H1 (cell line): ENCODE measurements at regions not wholly inside any gene's neighbourhood (a gene's known extent, or its start where the extent isn't known, plus 50 kb on each side); places are given as distances from the start of the nearest gene placed in this dataset.

Source experiments
- CTCF ChIA-PET: fragments of 300-600 bp; sonication (Branson Sonifier 250); formaldehyde crosslinking; loops from one replicate; lab custom pipeline; 2021; ENCODE audit not compliant: partially characterized antibody; lab: Charles Lee
- POLR2A ChIA-PET: fragments of 300-600 bp; sonication (Branson Sonifier 250); formaldehyde crosslinking; loops from one replicate; lab custom pipeline; 2021; ENCODE audit warnings: inconsistent platforms; ENCODE audit not compliant: partially characterized antibody; lab: Charles Lee
- DNase-seq, 2 experiments: peaks; one replicate each; pipeline versions ENCODE4 v3.0.0 to v3.0.0-alpha.2; 2010 to 2022; ENCODE audit warnings: low spot score in 2 of 2, low read depth in 1 of 2, mixed read lengths in 1 of 2
- FAIRE-seq: peaks from 2 replicates; lab custom pipeline; 2011; peaks lifted over from hg19 to GRCh38; lab: Jason Lieb, UNC
- H2AFZ ChIP-seq: 2 replicates; pipeline ENCODE4 v1.8.1; 2012; ENCODE audit warnings: low read length, inconsistent platforms
- H2AK5ac ChIP-seq: 2 replicates; pipeline ENCODE4 v1.6.1; 2013; ENCODE audit warnings: low read depth, low read length
- H2BK120ac ChIP-seq: replicated peaks from 2 replicates; pipeline ENCODE3; 2013; ENCODE audit warnings: low read depth, low read length, inconsistent platforms
- H2BK12ac ChIP-seq: 2 replicates; pipeline ENCODE4 v1.6.1; 2013; ENCODE audit warnings: low read depth, low read length
- H2BK15ac ChIP-seq: 2 replicates; pipeline ENCODE4 v1.6.1; 2013; ENCODE audit warnings: low read length
- H2BK20ac ChIP-seq: 2 replicates; pipeline ENCODE4 v1.6.1; 2013; ENCODE audit warnings: low read length
- H2BK5ac ChIP-seq: 2 replicates; pipeline ENCODE4 v1.6.1; 2013; ENCODE audit warnings: low read depth, low read length
- H3K14ac ChIP-seq: 2 replicates; pipeline ENCODE4 v1.6.1; 2013; ENCODE audit warnings: inconsistent platforms; ENCODE audit not compliant: insufficient read length
- H3K18ac ChIP-seq: 2 replicates; pipeline ENCODE4 v1.6.1; 2013; ENCODE audit warnings: low read length; ENCODE audit errors: extremely low read depth
- H3K23ac ChIP-seq: 2 replicates; pipeline ENCODE4 v1.6.1; 2013; ENCODE audit warnings: inconsistent platforms; ENCODE audit not compliant: insufficient read length
- H3K23me2 ChIP-seq: 2 replicates; pipeline ENCODE4 v1.6.1; 2013; ENCODE audit warnings: low read depth, low read length
- H3K27ac ChIP-seq: 2 replicates; pipeline ENCODE4 v1.6.1; 2011; ENCODE audit warnings: low read depth, low read length, inconsistent platforms
- H3K27me3 ChIP-seq, 4 experiments: replicated peaks in 1 of 4; 1 replicate in 1 of 4; 2 replicates in 3 of 4; pipeline versions ENCODE4 v1.6.1 to v1.8.1; 2011 to 2013; ENCODE audit warnings: low read length in 3 of 4, mild to moderate bottlenecking in 3 of 4, inconsistent platforms in 2 of 4, mixed read lengths in 2 of 4, moderate library complexity in 1 of 4; ENCODE audit not compliant: control insufficient read depth in 3 of 4, insufficient read depth in 3 of 4; ENCODE audit errors: extremely low read depth in 1 of 4
- H3K36me3 ChIP-seq, 4 experiments: 2 replicates each; pipeline versions ENCODE4 v1.6.1 to v1.8.1; 2011 to 2013; ENCODE audit warnings: mild to moderate bottlenecking in 4 of 4, low read length in 3 of 4, moderate library complexity in 2 of 4, control low read depth in 1 of 4, inconsistent platforms in 1 of 4; ENCODE audit not compliant: insufficient read depth in 4 of 4, control insufficient read depth in 2 of 4
- H3K4ac ChIP-seq: replicated peaks from 2 replicates; pipeline ENCODE3; 2013; ENCODE audit warnings: low read length, low read depth, mixed read lengths, inconsistent platforms; ENCODE audit not compliant: insufficient read length
- H3K4me1 ChIP-seq, 4 experiments: replicated peaks in 1 of 4; 1 replicate in 1 of 4; 2 replicates in 3 of 4; pipeline versions ENCODE4 v1.6.1 to v1.8.1; 2011 to 2013; ENCODE audit warnings: low read length in 3 of 4, inconsistent platforms in 2 of 4, mixed read lengths in 1 of 4; ENCODE audit not compliant: insufficient read depth in 4 of 4, control insufficient read depth in 3 of 4
- H3K4me2 ChIP-seq, 2 experiments: 2 replicates each; pipeline versions ENCODE4 v1.6.1 to v1.8.1; 2011 to 2013; ENCODE audit warnings: low read depth in 2 of 2, low read length in 2 of 2, control low read depth in 1 of 2, inconsistent platforms in 1 of 2, mild to moderate bottlenecking in 1 of 2; ENCODE audit not compliant: insufficient read depth in 1 of 2
- H3K4me3 ChIP-seq, 4 experiments: fragments of 200-600, 300-600 bp in 1 of 4; sonication (generic), shearing (Covaris generic), sonication (Bioruptor Twin) in 1 of 4; 2 replicates each; pipeline versions ENCODE4 v1.5.1 to v1.8.1; 2011 to 2016; ENCODE audit warnings: low read length in 4 of 4, low read depth in 3 of 4, control low read depth in 2 of 4, inconsistent platforms in 2 of 4, mild to moderate bottlenecking in 2 of 4, mixed read lengths in 1 of 4, moderate library complexity in 1 of 4; ENCODE audit not compliant: insufficient read depth in 2 of 4; ENCODE audit errors: extremely low read depth in 1 of 4
- H3K56ac ChIP-seq: replicated peaks from 2 replicates; pipeline ENCODE3; 2013; ENCODE audit warnings: low read depth, mild to moderate bottlenecking, mixed read lengths, low read length, inconsistent platforms; ENCODE audit not compliant: insufficient read length
- H3K79me1 ChIP-seq: 2 replicates; pipeline ENCODE4 v1.6.1; 2013; ENCODE audit warnings: low read depth, low read length, control low read depth
- H3K79me2 ChIP-seq, 2 experiments: 2 replicates each; pipeline versions ENCODE4 v1.6.1 to v1.8.1; 2012 to 2013; ENCODE audit warnings: low read length in 2 of 2, mild to moderate bottlenecking in 2 of 2, inconsistent platforms in 1 of 2; ENCODE audit not compliant: insufficient read depth in 2 of 2, control insufficient read depth in 1 of 2
- H3K9ac ChIP-seq, 4 experiments: replicated peaks in 1 of 4; 1 replicate in 1 of 4; 2 replicates in 3 of 4; pipeline versions ENCODE4 v1.6.1 to v1.8.1; 2011 to 2013; ENCODE audit warnings: low read depth in 3 of 4, low read length in 3 of 4, control low read depth in 2 of 4, mild to moderate bottlenecking in 2 of 4, moderate library complexity in 2 of 4, inconsistent platforms in 1 of 4; ENCODE audit errors: extremely low read depth in 1 of 4
- H3K9me3 ChIP-seq, 2 experiments: 2 replicates each; pipeline versions ENCODE4 v1.6.1 to v1.8.1; 2012 to 2013; ENCODE audit warnings: mild to moderate bottlenecking in 2 of 2, moderate library complexity in 2 of 2, control low read depth in 1 of 2, inconsistent platforms in 1 of 2, low read depth in 1 of 2, low read length in 1 of 2, mixed read lengths in 1 of 2; ENCODE audit not compliant: insufficient read depth in 2 of 2
- H4K20me1 ChIP-seq, 2 experiments: replicated peaks in 1 of 2; 2 replicates each; pipeline versions ENCODE3 to v1.8.1; 2011 to 2013; ENCODE audit warnings: inconsistent platforms in 2 of 2, low read length in 2 of 2, mild to moderate bottlenecking in 1 of 2; ENCODE audit not compliant: insufficient read depth in 2 of 2, control insufficient read depth in 1 of 2
- H4K5ac ChIP-seq: 2 replicates; pipeline ENCODE4 v1.6.1; 2013; ENCODE audit warnings: low read length, low read depth, mixed read lengths, inconsistent platforms; ENCODE audit not compliant: insufficient read length
- H4K8ac ChIP-seq: 2 replicates; pipeline ENCODE4 v1.8.0; 2013; ENCODE audit warnings: mild to moderate bottlenecking, moderate library complexity, low read length, inconsistent platforms; ENCODE audit not compliant: insufficient read depth; ENCODE audit errors: extremely low read depth
- H4K91ac ChIP-seq: replicated peaks from 2 replicates; pipeline ENCODE3; 2013; ENCODE audit warnings: low read length, mixed read lengths, inconsistent platforms; ENCODE audit not compliant: insufficient read length
- ASH2L ChIP-seq: fragments of 200-600, 300-600 bp; sonication (generic); IDR thresholded peaks from one replicate; pipeline ENCODE4 v1.7.1; 2017; ENCODE audit warnings: low read length
- KDM5A ChIP-seq: fragments of 200-600 bp; IDR thresholded peaks from 2 replicates; pipeline ENCODE4 v1.7.1; 2012; ENCODE audit warnings: mild to moderate bottlenecking, low read length, inconsistent platforms, mixed read lengths
- MAX ChIP-seq: IDR thresholded peaks from 2 replicates; pipeline ENCODE4 v1.6.1; 2012; ENCODE audit warnings: inconsistent platforms
- POLR2AphosphoS5 ChIP-seq: IDR thresholded peaks from 2 replicates; pipeline ENCODE4 v1.6.1; 2011; ENCODE audit warnings: low read depth, low read length
- POU5F1 ChIP-seq: IDR thresholded peaks from 2 replicates; pipeline ENCODE4 v1.6.1; 2011; ENCODE audit warnings: low read depth, mild to moderate bottlenecking, low read length, moderate library complexity
- RAD21 ChIP-seq, 2 experiments: IDR thresholded peaks in 1 of 2; conservative IDR thresholded peaks in 1 of 2; 2 replicates each; pipeline ENCODE4 v1.6.1; 2011; ENCODE audit warnings: low read depth in 2 of 2, low read length in 2 of 2, improper control_type of control experiment in 1 of 2, inconsistent platforms in 1 of 2, mild to moderate bottlenecking in 1 of 2, moderate library complexity in 1 of 2
- RBBP5 ChIP-seq: IDR thresholded peaks from 2 replicates; pipeline ENCODE4 v1.7.1; 2012; ENCODE audit warnings: low read depth, mild to moderate bottlenecking, inconsistent platforms, low read length, moderate library complexity, borderline replicate concordance
- RXRA ChIP-seq: IDR thresholded peaks from 2 replicates; pipeline ENCODE4 v1.6.1; 2011; ENCODE audit warnings: low read depth, mild to moderate bottlenecking, low read length, moderate library complexity; ENCODE audit not compliant: insufficient read depth
- TBP ChIP-seq: IDR thresholded peaks from 2 replicates; pipeline ENCODE4 v1.6.1; 2011; ENCODE audit warnings: low read depth, low read length, improper control_type of control experiment
- TCF12 ChIP-seq: IDR thresholded peaks from 2 replicates; pipeline ENCODE4 v1.6.1; 2011; ENCODE audit warnings: low read depth, mild to moderate bottlenecking, low read length
- TEAD4 ChIP-seq: IDR thresholded peaks from 2 replicates; pipeline ENCODE4 v1.6.1; 2012; ENCODE audit warnings: low read depth, low read length, inconsistent platforms, mixed read lengths
- YY1 ChIP-seq: IDR thresholded peaks from 2 replicates; pipeline ENCODE4 v1.6.1; 2011; ENCODE audit warnings: low read depth, mild to moderate bottlenecking, low read length
- WGBS, 2 experiments: shearing (Covaris generic) in 1 of 2; methylation state at CpG; one replicate each; pipeline versions ENCODE4 v1.1.6 to v1.1.7; 2013 to 2015; ENCODE audit warnings: low lambda C conversion rate in 2 of 2, mixed read lengths in 2 of 2, inconsistent platforms in 1 of 2, low coverage in 1 of 2, missing lambda C conversion rate in 1 of 2; ENCODE audit not compliant: insufficient replicate concordance in 2 of 2, insufficient coverage in 1 of 2, insufficient read length in 1 of 2; ENCODE audit errors: extremely low coverage in 1 of 2, missing lambda C conversion rate in 1 of 2; 5-methylcytosine and 5-hydroxymethylcytosine counted together

DNA sequence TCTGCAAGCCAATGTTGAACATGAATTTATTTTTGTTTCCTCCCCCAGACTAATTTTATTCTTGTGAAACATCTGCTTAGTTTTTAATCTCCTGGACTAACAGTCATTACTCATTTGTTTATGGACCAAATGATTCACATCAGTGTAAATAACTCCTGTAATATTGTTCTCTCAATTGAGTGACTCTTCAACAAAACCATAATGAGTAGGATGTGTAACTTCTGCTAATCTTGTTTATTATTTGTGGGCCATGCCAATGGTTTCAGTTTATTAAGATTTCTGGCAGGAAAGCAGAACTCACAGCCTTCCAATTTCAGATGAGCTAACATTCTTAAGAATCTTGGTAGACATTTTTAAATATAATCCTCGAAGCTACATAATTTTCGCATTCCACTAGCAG lies 1216.3 kb upstream of the GOT2 start:
- Histone ChIP-seq H4K20me1 (peaks cover 0 to 2% of the 10 kb centered on the region in 2 experiments), H3K9ac (no peak overlapping the region), H3K23ac (no peak overlapping the region), H3K36me3 (no peaks in the 10 kb centered on the region), H3K27me3 (no peaks in the 10 kb centered on the region), H3K4ac (no peak overlapping the region), H3K79me2 (no peaks in the 10 kb centered on the region), H3K9me3 (no peaks in the 10 kb centered on the region), H3K23me2 (no peaks in the 10 kb centered on the region), H3K4me1 (no peaks in the 10 kb centered on the region), H2BK5ac (no peak overlapping the region), H2BK20ac (no peak overlapping the region), H2AK5ac (no peak overlapping the region), H3K4me3 (no peak overlapping the region), H3K14ac (no peak overlapping the region), H3K18ac (no peak overlapping the region), H3K27ac (no peak overlapping the region), H4K91ac (no peak overlapping the region), H2BK120ac (no peak overlapping the region), H4K5ac (no peak overlapping the region), H2BK12ac (no peak overlapping the region), H3K79me1 (no peaks in the 10 kb centered on the region), H3K4me2 (no peak overlapping the region), H4K8ac (no peak overlapping the region), H2AFZ (no peak overlapping the region), H3K56ac (no peak overlapping the region), H2BK15ac (no peak overlapping the region)
- POLR2A ChIA-PET: no interaction called here
- FAIRE-seq (no peak), DNase-seq (no peak)
- TF ChIP-seq RXRA: no peak
- TF ChIP-seq TEAD4: no peak
- TF ChIP-seq TBP: no peak
- no peak for TF ChIP-seq YY1
- TF ChIP-seq KDM5A: no peak
- TF ChIP-seq POU5F1: no peak
- no peak for TF ChIP-seq RBBP5
- TF ChIP-seq RAD21 (IDR thresholded peaks at IDR 0.05 in 1 of 2, conservative IDR thresholded peaks at IDR 0.05 in 1 of 2; ENCODE audit: low read depth in 2 of 2, low read length in 2 of 2): no peak
- TF ChIP-seq ASH2L: no peak
- no peak for TF ChIP-seq TCF12
- no peak for TF ChIP-seq MAX
- TF ChIP-seq POLR2AphosphoS5: no peak
- WGBS, 2 experiments: 89% methylated on average over 2 of the region's 2 CpGs; no CpG with 5 or more reads in 1 of the 2 experiments
- CTCF ChIA-PET: interaction anchor here (1.4 kb wide), 1 partner anchor 1136 kb away, joined by 4 read pairs; no protein-coding TSS in a partner anchor
